HG03095 (cell line): ENCODE measurements at regions not wholly inside any gene's neighbourhood (a gene's known extent, or its start where the extent isn't known, plus 50 kb on each side); places are given as distances from the start of the nearest gene placed in this dataset.

Experiments used
- ATAC-seq: cut with Tn5 transposase; IDR thresholded peaks from one replicate; pipeline ENCODE4 v1.9.1; 2021; ENCODE audit warnings: moderate library complexity; ENCODE audit not compliant: unreplicated experiment

DNA sequence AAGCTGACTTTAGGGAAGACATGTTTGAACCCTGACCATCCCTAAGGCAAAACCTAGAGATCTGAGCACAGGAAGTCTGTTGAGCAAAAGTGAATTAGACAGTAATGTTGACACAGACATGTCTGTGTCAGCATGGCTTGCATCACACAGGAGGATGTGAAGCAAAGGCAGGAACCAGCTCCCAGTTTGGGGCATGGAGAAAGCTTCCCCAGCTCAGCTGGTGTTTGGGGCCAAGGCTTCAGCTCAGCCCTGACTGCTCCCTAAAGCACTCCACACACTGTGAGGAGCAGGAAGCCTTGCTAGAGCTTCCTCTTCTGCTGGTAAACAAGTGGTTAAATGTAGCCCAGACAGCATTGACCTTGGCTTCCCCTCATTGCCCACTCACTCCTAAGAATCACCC is 153.8 kb upstream of the UBL3 start:
- no peak for ATAC-seq

DNA sequence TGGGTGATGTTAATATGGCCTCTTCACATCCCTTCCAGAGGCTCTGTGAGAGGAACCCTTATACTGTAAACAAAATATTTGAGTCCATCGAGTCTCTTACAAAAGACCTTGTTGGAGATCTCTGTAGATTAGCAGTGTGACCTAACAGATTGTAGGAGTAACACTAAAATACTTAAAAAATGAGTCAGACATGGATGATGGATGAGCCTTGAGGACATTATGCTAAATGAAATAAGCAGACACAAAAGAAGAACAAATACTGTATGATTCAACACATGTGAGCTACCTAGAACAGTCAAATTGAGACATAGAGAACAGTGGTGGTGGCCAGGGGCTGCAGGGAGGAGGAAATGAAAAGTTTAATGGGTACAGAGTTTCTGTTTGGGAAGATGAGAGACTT is 152.2 kb upstream of the UBL3 start:
- ATAC-seq: no peak

DNA sequence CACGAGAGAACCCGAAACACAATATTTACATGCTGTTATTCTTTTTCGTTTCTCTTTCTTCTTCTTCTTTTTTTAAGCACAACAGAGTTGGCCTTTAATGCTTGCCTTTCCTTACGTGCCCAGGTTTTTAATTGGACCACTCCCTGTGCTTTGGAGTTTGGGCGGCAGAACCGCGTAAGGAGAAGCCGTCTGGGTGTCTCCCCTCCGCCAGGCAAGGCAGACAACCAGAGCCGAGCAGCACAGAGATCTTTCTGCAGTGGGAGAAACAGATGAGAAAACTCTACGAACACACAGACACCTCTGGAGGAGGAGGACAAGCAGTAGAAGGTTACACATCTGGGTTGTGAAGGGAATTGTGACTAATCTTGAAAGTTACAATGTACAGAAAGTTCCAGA is 150.0 kb upstream of the UBL3 start:
- no peak for ATAC-seq

DNA sequence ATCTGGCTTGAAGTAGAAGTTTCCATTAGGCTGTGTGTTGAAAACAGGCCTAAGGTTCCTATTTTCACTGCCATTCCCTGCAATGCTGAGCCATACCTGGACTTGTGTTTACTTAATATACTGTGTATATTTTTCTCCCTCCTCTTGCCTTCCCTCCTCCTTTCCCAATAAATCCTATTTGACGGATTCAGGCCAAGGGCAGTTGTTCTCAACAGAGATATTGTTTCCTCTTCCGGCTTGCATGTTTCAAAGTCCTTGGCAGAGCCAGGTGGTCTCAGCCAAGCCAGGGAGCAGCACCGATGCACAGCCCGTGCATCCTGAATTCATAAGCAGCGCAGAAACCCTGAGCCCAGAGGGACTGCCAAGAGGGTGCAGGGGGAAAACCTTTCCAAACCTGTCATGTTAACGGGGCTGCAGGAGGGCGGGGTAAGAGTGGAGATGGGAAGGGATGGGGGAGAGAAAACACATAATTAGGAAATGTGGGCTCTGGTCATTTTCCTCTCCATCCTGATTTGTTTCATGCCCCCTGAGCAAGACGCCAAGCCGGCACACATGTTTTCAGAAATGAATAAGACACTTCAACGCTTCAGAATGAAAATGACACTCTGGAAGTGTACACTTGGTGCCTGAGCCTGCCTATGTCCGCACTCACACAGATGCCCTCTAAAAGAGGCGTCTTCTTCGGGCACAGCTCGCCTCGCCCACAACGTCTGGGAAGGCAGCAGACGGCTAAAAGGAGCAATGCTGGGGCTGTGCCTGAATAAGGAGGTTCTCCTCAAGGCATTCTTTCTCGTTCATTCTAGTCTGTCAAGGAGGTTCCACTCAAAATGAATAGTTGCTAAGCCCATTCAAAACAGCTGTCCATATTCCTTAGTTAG is 149.3 kb upstream of the UBL3 start:
- no peak for ATAC-seq

DNA sequence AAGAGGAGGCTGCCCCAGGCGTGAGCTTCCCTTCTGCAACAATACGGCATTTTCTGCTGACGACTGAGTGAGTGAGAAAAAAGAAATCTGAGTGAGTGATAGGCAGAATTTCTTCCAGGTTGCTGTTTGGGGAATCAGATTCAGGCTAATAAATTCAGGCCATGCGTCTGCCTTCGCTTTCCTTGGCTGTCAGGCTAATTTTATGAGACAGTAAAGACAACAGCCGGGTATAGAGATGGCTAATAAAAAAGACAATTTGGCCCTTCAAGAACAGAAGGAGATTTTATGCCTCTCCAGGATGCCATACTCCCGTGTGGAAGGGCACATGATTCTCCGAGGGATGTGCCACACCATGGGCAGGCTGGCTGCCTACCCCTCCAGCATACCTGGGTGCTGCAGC is 145.9 kb upstream of the UBL3 start:
- ATAC-seq: no peak

DNA sequence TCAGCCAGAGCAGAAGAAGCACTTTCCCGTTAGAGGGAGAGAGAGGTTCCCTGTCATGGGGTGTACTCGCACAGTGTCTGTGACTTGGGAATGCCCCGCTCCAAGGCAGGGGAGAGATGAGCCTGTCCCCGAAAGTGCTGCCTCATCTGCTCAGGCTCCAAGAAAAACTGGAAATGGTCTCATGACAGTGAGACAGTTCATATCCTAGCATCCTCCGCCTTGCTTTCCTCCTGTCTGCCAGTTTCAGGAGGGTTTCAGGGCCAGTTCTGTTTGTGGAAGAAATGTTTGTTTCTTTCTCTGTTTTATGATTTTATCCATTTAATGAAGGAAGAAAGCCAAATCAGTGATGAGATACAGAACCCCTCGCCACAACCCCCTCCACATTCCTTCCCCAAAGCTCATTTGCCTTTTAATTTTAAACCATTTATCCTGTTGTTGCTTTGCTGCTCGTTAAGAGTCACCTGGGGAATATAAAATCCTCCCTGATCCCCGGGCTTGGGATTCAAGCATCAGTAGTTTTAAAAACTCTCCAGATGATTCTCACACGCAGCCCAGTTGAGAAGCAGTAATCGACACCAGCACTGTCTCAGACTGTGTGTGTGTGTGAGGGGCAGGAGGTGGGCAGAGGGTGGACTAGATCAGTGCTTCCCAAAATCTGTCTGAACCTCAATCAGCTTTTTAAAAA is 144.6 kb upstream of the UBL3 start:
- no peak for ATAC-seq

DNA sequence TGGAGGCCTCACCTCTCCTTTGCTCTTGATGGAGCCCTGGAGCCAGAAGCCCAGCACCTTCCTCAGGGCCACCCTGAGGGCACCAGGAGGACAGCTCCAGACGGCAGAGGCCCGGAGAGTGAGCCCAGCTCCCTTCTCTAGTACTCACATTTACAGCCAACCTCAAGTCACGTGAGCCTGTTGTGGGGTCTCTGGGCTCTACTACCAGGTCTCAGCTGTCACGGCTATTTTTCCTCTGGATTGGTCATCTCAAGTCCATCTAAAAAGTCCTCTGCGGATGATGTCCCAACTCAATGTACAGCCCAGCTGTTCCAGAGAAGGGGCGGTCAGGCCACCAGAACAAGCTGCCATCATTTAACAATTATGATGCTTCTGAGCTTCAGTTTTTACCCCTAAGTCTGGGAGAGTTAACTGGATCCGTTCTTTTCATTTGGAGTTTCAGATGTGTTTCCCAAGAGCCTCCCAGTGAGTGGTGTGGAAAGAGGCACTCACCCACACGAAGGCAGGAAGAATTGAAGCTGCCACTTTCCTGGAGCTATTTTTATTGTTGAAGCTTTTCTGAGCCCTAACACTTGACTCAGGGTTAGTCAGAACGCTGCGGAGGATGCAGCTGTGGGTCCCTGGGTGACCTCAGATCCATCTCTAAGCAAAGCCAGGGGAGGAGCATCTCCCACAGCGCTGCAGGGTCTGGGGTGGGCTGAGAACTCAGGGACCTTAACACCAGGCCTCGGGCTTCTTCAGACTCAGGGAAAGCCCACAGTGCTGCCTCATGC is 143.5 kb upstream of the UBL3 start:
- ATAC-seq: no peak

DNA sequence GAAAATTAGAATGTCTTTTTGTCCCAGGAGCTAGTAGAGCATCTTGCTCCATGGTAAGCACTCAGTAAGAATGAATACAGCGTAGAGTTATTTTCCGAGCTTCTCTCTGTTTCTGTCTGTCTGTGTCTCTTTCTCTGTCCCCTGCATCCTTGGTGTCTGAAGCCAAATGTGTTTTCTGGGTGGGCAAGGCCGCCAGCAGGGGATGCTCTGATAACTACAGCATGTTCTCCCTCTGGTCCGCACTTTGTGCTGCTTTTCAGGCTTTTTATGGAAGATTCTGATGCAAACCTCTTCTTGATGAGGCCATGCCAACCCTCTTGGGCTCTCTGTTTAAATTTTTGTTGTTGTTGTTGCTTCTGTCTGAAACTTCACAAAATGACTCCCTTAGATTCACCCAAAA is 142.8 kb upstream of the UBL3 start:
- ATAC-seq: no peak

DNA sequence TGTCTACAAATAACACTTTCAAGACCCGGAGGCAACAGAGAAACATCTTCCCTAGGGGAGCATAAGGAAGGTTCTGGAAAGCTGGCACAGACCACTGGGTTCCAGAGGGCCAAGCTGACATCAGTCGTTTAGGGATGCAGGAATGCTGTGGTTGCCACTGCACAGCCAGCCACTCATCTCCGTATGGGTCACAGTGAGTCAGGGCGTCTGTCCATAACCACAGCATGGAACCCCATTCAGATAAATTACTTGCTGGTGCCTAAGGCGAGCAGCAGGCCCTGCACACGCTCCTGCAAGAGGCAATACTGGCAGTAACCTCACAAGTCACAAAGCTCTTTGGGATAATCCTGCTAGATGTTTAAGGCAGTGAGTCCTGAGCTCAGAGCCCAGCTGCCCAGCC is 140.9 kb upstream of the UBL3 start:
- ATAC-seq: no peak

DNA sequence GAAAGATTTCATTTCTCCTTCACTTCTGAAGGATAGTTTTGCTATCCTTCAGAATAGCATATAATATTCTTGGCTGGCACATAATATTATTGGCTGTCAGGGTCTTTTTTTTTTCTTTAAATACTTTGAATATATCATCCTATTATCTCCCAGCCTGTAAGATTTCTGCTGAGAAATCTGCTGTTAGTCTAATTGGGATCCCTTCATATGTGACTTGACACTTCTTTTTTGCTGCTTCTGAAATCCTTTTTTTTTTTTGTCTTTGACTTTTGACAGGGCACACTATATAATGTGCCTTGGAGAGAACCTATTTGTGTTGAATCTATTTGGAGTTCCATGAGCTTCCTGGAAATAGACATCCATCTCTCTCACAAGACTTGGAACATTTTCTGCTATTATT is 136.9 kb upstream of the UBL3 start:
- no peak for ATAC-seq

DNA sequence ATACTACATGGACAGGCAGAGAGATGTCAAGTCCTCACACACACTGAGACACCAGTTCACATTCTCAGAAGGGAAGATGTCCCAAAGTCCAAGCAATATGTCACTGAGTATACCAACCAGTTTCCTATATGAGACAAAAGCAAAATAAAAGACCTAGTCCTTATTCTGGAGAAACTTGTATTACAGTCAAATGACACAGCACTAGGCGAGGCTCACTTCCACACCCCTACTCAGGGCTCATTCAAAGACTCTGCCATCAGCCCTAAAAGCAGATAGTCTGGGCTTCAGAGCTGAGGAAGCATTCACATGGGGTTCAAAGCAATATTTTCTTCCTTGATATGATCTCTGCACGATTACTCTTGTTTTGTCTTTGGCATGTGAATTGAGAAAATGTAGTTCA is 129.9 kb upstream of the UBL3 start:
- no peak for ATAC-seq

DNA sequence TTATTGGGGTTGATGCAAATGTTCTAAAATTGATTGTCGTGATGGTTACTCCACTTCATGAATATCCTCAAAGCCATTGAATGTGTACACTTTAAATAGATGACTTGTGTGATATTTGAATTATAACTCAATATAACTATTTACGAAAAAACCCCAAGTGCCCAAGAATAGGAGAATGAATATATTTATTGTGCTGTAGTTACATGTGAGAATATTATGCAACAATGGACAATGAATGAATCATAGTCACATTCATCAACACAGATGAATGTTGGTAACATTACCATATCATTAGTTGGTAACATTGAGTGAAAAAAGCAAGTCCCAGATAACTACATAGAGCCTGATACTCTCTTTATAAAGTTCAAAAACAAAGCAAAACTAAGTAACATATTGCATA is 127.8 kb upstream of the UBL3 start:
- ATAC-seq: no peak

DNA sequence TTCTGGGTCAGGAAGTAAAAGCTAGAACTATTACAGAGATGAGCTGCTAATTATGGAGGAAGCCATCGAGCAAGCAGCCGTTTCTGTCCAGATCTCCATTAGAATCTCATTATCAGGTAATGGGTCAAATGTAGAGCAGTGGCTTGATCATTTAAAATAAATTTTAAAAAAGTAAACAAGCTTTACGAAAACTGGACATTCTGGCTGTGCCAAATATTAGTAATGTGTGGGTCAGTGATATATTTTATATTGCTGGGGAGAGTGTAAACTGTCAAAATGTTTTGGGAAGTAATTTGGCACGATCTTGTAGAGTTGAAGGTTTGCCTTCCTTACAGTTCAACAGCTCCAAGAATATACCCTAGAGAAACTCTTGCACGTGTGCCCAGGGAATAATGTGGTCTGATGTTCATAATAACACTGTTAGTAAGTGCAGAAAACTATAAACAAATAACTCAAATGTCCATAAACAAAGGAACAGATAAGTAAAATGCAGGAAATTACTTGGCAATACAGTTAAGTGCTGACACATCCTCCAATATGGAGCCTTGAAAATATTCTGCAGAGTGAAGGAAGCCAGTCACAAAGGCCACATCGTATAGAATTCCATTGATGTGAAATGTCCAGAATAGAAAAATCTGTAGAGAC is 127.2 kb upstream of the UBL3 start:
- ATAC-seq: no peak

DNA sequence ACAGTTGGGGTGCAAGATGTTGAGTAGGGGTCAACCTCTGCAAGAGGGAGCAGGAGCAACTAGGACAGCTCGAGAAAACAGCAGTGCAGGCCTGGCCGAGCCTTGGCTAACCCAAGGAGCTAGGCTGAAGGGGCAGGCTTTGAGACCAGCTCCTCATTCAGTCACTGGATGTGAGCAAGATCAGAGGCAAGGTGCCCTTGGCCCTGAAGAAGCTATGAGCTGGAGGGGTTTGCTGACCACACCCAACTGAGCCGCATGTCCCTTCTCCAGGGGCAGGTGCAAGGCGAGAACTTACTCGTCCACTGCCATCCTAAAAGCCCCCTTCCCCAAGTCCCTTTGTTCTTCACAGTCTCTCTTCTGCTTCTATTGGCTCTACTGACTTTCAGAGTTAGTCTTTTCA is 126.1 kb upstream of the UBL3 start:
- no peak for ATAC-seq

DNA sequence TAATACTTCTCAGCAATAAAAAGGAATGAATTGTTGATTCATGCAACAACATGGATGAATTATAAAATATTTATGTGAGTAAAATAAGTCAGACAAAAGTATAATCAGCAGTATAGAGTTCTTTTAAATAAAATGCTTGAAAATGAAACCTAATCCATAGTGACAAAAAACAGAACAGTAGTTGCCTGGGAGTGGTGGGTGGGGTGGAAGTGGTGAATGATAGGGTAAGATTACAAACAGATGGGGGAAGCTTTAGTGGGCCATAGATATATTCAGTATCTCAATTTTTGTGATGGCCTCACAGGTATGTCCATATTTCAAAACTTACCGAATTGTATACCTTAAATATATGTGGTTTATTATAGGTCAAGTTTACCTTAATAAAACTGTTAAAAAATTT is 124.9 kb upstream of the UBL3 start:
- ATAC-seq: no peak

DNA sequence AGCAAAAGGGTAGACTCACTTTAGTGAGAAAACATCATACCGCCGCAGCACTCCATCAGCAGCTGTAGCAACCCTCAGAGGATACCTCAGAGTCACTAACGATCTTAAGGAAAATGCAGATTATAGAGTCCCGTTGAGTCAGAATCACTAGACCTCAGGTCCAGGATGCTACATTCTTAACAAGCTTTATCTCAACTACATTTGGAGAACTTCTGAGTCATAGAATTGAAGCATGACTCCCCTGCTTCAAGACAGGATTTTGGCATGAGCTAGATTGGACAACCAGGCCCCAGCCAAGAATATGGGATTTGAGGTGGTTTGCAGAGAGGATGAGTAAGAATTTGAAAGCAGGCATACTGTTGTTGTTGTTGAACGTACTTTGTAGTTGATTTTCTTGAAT is 118.9 kb upstream of the UBL3 start:
- no peak for ATAC-seq

DNA sequence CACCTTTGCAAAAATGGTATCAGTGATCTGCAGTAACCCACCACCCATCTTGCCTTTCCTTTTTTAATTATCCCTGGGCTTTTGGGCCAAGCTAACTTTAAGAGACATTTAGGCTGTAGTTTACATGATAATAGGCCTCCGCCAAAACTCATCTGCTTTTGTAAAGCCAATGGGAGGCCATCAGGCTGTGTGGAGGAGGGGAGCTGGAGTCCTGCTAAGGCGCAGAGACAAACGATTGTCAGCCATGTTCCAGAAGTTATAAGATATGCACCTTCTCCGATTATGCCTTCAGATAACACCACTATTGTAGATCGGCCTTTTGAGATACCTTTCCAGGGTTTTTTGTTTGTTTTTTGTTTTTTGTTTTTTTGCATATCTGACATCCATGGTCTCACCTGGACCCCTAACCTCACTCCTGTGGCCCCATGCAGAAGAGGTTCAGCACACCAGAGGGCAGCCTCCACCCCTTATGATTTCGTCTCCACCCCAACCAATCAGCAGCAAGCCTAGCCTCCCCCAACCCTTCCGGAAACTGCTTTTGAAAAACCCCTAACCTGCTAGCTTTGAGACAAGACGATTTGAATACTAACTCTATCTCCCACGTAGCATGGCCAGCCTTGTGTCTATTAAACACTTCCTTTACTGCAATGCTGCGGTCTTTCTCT is 113.9 kb upstream of the UBL3 start:
- no peak for ATAC-seq

DNA sequence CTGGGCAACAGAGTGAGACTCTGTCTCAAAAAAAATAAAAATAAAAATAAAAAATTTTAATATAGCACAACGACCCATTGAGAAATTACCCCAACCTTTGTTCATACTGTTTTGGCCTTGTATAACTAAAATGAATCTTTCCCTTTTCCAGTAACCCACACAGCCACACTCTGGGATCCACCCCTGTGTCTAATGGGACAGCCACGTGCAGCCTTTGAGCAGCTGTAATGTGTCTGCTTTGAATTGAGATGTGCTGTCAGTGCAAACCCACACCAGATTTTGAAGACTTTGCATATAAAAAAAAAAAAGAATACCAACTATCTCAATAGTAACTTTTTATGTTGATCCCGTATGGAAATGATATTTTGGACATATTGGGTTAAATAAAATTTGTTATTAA is 112.7 kb upstream of the UBL3 start:
- ATAC-seq: no peak

DNA sequence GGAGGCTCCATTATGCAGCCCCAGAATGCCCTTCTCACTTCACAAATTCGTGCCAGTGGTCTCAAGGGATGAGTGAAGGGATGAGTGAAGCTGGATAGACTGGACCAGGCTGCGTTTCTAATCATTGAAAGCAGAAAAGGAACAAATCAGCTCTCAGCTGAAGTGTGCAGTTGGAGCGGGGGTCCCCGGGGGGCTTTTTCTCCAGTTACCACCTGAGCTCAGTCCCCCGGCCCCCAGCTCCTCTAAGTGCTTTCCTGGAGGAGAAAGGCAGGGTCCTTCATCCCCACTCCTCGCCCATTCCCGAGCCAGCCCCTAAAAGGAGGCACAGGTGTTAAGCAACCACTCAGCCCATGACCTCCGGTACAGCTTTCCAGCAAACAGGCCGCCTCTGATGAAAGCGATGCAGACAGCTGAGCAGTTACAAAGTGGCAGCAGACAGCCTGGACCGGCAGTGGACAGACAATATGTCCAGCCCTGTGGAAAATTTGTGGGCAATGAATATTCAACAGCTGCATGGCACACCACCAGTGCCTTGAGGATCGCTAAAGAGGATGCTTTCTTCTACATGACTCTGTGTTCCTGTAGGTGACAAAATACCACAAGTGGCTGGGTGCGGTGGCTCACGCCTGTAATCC is 110.7 kb upstream of the UBL3 start:
- no peak for ATAC-seq

DNA sequence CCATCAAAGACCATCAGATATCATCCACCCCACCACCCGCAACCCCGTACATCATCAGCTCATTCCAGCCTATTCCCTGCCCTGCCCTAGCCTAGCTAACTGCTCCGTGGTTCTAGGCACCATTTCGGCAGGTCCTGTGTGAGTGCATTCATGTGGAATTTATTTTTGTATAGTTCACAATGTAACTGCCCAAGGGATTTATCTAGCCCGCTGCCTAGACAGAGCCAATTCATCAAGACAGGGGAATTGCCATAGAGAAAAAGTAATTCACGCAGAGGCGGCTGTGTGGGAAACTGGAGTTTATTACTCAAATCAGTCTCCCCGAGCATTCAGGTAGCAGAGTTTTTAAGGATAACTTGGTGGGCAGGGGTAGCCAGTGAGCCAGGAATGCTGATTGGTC is 109.2 kb upstream of the UBL3 start:
- ATAC-seq: no peak
